Stimulated activated CD8-positive, alpha-beta memory T cell treated with anti-CD3 and anti-CD28 coated beads, Interleukin-4, amount 100 ng/mL, for 4 hours (primary cell): ENCODE measurements at regions not wholly inside any gene's neighbourhood (a gene's known extent, or its start where the extent isn't known, plus 50 kb on each side); places are given as distances from the start of the nearest gene placed in this dataset.
"Not testable (repeated sequence)": the region's sequence is repeated elsewhere in the genome, so short reads cannot be mapped to it uniquely, and the experiment has no call there.

Experiments
- DNase-seq, 2 donors: peaks; one replicate each; pipeline ENCODE4 v3.0.0-alpha.2; 2020; ENCODE audit warnings: low read depth in 2 of 2, low spot score in 1 of 2

GRCh38 chr13:50629497-50629896 lies 214.0 kb downstream of the DLEU7 start:
- DNase-seq = no peak

GRCh38 chr13:50629966-50630365 lies 213.5 kb downstream of the DLEU7 start:
- no peak for DNase-seq

- DNase-seq = no peak
Observed at GRCh38 chr13:50631041-50631440, 212.5 kb downstream of the DLEU7 start.

- no peak for DNase-seq
Observed at GRCh38 chr13:50634339-50634738, 209.2 kb downstream of the DLEU7 start.

- no peak for DNase-seq
Observed at GRCh38 chr13:50635504-50635903, 208.0 kb downstream of the DLEU7 start.

GRCh38 chr13:50636007-50636704 lies 207.3 kb downstream of the DLEU7 start:
- no peak for DNase-seq

- no peak for DNase-seq
Observed at GRCh38 chr13:50643060-50643459, 200.4 kb downstream of the DLEU7 start.

GRCh38 chr13:50644081-50644871 lies 199.2 kb downstream of the DLEU7 start:
- no peak for DNase-seq

- no peak for DNase-seq
Observed at GRCh38 chr13:50645092-50645491, 198.4 kb downstream of the DLEU7 start.

- no peak for DNase-seq
Observed at GRCh38 chr13:50646070-50646469, 197.4 kb downstream of the DLEU7 start.

- DNase-seq = no peak
Observed at GRCh38 chr13:50649211-50649610, 194.3 kb downstream of the DLEU7 start.

- DNase-seq = no peak
Observed at GRCh38 chr13:50650592-50651504, 192.6 kb downstream of the DLEU7 start.

GRCh38 chr13:50651922-50652321 lies 191.6 kb downstream of the DLEU7 start:
- no peak for DNase-seq

- DNase-seq = no peak
Observed at GRCh38 chr13:50654331-50654730, 189.2 kb downstream of the DLEU7 start.

- not testable (repeated sequence) for DNase-seq
Observed at GRCh38 chr13:50661881-50662280, 181.6 kb downstream of the DLEU7 start.

- no peak for DNase-seq
Observed at GRCh38 chr13:50664951-50665350, 178.5 kb downstream of the DLEU7 start.

GRCh38 chr13:50668049-50668448 lies 175.4 kb downstream of the DLEU7 start:
- DNase-seq = no peak

- DNase-seq = no peak
Observed at GRCh38 chr13:50668691-50669271, 174.7 kb downstream of the DLEU7 start.

- no peak for DNase-seq
Observed at GRCh38 chr13:50670272-50670671, 173.2 kb downstream of the DLEU7 start.

- DNase-seq = no peak
Observed at GRCh38 chr13:50670847-50671496, 172.5 kb downstream of the DLEU7 start.

- DNase-seq = no peak
Observed at GRCh38 chr13:50671497-50671850, 172.0 kb downstream of the DLEU7 start.
